GM20000 (cell line): ENCODE measurements at regions not wholly inside any gene's neighbourhood (a gene's known extent, or its start where the extent isn't known, plus 50 kb on each side); places are given as distances from the start of the nearest gene placed in this dataset.

Experiments used
- DNase-seq: peaks from one replicate; pipeline ENCODE4 v3.0.0; 2012; ENCODE audit warnings: low spot score
- CTCF ChIP-seq: IDR thresholded peaks from 2 replicates; pipeline ENCODE4 v1.5.1; 2012; ENCODE audit warnings: mild to moderate bottlenecking, control low read depth; ENCODE audit errors: extremely low read depth, missing control alignments

- no peak for TF ChIP-seq CTCF
- DNase-seq = no peak
Observed at GRCh38 chr13:68350554-68350953, 1120.4 kb upstream of the PCDH9 start.

- no peak for TF ChIP-seq CTCF
- no peak for DNase-seq
Observed at GRCh38 chr13:68347220-68347619, 1117.1 kb upstream of the PCDH9 start.

GRCh38 chr13:68345963-68346531, 1115.9 kb upstream of the PCDH9 start:
- no peak for TF ChIP-seq CTCF
- no peak for DNase-seq

DNA sequence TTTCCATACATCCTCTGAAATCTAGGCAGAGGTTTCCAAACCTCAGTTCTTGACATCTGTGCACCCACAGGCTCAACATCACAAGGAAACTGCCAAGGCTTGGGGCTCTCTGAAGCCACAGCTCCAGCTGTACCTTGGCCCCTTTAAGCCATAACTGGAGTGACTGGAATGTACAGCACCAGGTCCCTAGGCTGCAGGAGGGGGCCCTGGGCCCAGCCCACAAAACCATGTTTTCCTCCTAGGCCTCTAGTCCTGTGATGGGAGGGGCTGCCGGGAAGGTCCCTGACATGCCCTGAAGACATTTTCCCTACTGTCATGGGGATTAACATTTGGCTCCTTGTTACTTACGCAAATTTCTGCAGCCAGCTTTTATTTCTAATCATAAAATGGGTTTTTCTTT, 1093.0 kb upstream of the PCDH9 start:
- no peak for TF ChIP-seq CTCF
- DNase-seq = no peak

DNA sequence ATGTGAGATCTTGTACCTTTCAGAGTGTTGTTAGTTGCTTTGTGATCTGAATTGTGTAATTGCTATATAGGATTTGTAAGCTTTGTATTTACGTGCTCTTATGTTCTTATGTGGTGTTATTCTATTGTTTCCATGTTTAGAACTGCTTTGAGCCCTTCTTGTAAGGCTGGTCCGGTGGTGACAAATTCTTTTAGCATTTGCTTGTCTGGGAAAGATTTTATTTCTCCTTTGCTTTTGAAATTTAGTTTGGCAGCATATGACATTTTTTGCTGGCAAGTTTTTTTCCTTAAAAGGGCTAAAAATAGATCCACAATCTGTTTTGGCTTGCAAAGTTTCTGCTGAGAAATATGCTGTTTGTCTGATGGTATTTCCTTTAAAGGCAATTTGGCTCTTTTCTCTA, 1089.2 kb upstream of the PCDH9 start:
- no peak for TF ChIP-seq CTCF
- no peak for DNase-seq

GRCh38 chr13:68304286-68304893, 1074.3 kb upstream of the PCDH9 start:
- peak; percentile 13 for TF ChIP-seq CTCF

DNA sequence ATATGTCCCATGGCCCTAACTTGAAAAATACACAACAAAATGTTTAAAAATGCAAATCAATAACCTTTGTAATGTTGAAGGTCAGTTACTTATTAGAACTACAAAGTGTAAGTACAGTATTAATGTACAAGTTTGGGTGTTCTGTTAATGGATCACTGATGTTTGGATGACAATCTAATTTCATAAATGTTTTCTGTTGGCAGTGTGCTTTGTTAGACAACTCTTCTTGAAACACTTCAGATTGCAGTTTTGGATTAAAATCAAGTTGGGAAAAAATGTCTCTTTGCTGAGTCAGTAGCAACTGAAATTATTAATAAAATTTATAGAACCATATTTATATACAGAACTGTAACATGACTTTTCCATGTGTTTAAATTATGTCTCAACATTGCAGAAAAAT, 1063.5 kb upstream of the PCDH9 start:
- DNase-seq = no peak
- no peak for TF ChIP-seq CTCF

More at GRCh38 chr13:68304286-68304893, 1074.3 kb upstream of the PCDH9 start:
- DNase-seq = peak; percentile 7
